MM.1S (cell line): ENCODE measurements at regions not wholly inside any gene's neighbourhood (a gene's known extent, or its start where the extent isn't known, plus 50 kb on each side); places are given as distances from the start of the nearest gene placed in this dataset.

Experiments used
- EZH2phosphoT487 ChIP-seq: fragments of 300-600 bp; sonication (generic); IDR thresholded peaks from 2 replicates; pipeline ENCODE4 v1.6.1; 2018; ENCODE audit warnings: antibody characterized with exemption, low read length
- TF ChIP-seq, protein P1 (sequence below): fragments of 300-600 bp; sonication (generic); IDR thresholded peaks from 2 replicates; pipeline ENCODE4 v1.5.1; 2016; ENCODE audit warnings: antibody characterized with exemption, low read length, mixed read lengths

DNA sequence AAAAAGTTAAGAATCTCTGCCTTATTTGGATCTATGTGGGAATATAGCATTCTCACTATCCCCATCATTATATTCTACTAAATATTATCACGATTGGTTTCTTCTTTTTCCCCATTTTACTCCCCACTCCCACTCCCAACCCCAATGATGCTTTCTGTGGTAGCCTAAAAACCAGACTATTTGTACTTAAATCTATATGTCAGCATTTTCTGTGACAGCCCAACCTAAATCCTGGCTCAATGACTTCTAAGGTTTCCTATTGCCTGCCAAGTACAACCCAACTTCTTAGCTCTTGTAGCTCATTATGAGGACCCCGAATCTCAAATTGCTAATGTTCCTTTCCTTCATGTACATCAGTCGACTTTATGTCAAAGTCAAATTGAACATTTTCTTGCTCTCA, 598.6 kb downstream of the XPNPEP1 start:
- TF ChIP-seq, protein P1, sequence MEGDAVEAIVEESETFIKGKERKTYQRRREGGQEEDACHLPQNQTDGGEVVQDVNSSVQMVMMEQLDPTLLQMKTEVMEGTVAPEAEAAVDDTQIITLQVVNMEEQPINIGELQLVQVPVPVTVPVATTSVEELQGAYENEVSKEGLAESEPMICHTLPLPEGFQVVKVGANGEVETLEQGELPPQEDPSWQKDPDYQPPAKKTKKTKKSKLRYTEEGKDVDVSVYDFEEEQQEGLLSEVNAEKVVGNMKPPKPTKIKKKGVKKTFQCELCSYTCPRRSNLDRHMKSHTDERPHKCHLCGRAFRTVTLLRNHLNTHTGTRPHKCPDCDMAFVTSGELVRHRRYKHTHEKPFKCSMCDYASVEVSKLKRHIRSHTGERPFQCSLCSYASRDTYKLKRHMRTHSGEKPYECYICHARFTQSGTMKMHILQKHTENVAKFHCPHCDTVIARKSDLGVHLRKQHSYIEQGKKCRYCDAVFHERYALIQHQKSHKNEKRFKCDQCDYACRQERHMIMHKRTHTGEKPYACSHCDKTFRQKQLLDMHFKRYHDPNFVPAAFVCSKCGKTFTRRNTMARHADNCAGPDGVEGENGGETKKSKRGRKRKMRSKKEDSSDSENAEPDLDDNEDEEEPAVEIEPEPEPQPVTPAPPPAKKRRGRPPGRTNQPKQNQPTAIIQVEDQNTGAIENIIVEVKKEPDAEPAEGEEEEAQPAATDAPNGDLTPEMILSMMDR, result no peak
- no peak for TF ChIP-seq EZH2phosphoT487
